AG04449 (cell line): ENCODE measurements at regions not wholly inside any gene's neighbourhood (a gene's known extent, or its start where the extent isn't known, plus 50 kb on each side); places are given as distances from the start of the nearest gene placed in this dataset.

Experiments
- CTCF ChIA-PET: fragments of 350-600 bp; formaldehyde crosslinking; extraction: SDS; loops from one replicate; lab custom pipeline; 2021; ENCODE audit warnings: antibody characterized with exemption; lab: Yijun Ruan, JAX
- POLR2A ChIA-PET: fragments of 400-600, 350-600 bp; formaldehyde crosslinking; extraction: SDS; loops from one replicate; lab custom pipeline; 2020; ENCODE audit warnings: antibody characterized with exemption, inconsistent platforms; lab: Yijun Ruan, JAX
- DNase-seq: peaks from one replicate; pipeline ENCODE4 v3.0.0-alpha.2; 2010; ENCODE audit warnings: low read depth, low spot score
- H3K4me3 ChIP-seq: 2 replicates; pipeline ENCODE4 v1.5.1; 2011; ENCODE audit warnings: low read depth, mild to moderate bottlenecking, control low read depth, low read length
- TF ChIP-seq, protein P1 (sequence below): IDR thresholded peaks from one replicate; pipeline ENCODE4 v1.5.1; 2011; ENCODE audit warnings: mild to moderate bottlenecking, moderate library complexity, low read length, control low read depth, inconsistent platforms; ENCODE audit not compliant: insufficient read depth; ENCODE audit errors: missing control alignments

DNA sequence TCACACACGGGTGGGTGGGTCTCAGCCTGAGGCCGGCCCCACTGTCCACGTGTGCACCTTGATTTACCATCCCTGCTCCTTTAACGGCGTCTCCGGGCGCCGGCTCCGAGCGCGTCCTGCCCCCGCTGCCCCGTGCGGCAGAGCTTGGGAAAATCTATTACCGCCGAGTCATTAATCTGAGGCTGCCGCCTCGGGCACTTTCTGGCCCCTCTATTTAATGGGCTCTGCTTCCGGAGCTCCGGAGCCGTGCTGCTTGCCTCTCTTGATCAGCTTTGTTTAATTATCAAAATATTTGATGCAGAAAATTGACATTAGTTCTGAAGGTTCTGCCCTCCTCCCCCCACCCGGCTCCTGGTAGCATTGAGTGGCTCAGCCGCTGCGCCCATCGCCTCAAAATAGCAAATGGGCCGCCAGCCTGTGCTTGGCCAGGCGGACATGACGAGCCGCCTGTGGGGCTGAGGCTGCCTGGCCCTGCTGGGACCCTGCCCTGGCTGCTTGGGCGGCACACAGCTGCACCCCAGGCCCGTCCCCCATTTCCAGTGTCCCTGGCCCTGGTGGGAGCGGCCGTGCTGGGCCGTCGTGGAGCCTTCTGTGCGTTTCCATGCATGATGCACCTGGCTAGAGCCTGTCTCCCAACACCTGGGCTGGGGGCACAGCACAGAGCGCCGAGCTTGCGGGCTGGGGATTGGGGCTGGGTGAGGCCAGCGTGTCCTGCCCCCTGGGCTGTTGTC is 81.6 kb upstream of the TTC34 start:
- ChIA-PET CTCF (no interaction called here), POLR2A (no interaction called here)
- TF ChIP-seq, protein P1, sequence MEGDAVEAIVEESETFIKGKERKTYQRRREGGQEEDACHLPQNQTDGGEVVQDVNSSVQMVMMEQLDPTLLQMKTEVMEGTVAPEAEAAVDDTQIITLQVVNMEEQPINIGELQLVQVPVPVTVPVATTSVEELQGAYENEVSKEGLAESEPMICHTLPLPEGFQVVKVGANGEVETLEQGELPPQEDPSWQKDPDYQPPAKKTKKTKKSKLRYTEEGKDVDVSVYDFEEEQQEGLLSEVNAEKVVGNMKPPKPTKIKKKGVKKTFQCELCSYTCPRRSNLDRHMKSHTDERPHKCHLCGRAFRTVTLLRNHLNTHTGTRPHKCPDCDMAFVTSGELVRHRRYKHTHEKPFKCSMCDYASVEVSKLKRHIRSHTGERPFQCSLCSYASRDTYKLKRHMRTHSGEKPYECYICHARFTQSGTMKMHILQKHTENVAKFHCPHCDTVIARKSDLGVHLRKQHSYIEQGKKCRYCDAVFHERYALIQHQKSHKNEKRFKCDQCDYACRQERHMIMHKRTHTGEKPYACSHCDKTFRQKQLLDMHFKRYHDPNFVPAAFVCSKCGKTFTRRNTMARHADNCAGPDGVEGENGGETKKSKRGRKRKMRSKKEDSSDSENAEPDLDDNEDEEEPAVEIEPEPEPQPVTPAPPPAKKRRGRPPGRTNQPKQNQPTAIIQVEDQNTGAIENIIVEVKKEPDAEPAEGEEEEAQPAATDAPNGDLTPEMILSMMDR: no peak
- DNase-seq: no peak
- no peak overlapping the region for H3K4me3 ChIP-seq

DNA sequence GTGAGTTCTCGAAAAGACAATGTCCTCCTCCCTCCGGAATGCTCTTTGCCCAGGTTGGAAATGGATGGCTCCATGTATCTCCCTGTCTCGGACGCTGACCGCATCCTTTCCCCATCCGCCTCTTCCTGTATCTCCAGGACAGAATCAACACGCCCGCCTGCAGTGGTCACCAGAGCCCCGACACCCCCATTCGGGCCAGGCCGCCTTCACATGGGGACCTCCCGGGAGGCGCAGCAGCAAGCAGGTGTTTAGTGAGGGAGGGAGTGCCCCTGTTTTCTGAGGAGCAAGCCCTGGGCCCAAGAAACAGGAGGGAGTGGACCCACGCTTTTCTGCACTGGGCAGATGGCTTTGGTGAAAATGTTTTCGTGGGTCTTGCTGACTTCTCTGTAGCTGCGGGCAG is 83.5 kb upstream of the TTC34 start:
- ChIA-PET CTCF (no interaction called here), POLR2A (no interaction called here)
- no peak for DNase-seq
- TF ChIP-seq, protein P1: no peak
- H3K4me3 ChIP-seq: no peak overlapping the region

DNA sequence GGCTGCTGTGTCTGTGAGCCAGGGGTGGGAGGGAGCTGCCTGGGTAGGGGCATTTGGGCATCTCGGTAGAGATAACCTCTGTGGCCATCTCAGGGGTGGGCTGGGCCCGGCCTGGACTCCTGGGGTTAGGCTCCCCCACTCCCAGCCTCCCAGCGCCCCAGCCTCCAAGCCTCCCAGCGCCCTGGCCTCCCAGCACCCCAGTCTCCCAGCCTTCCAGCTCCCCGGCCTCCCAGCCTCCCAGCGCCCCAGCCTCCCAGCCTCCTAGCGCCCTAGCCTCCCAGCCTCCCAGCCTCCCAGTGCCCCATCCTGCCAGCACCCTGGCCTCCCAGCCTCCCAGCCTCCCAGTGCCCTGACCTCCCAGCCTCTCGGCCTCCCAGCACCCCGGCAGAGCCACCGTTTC is 85.1 kb upstream of the TTC34 start:
- H3K4me3 ChIP-seq: no peak overlapping the region
- no peak for DNase-seq
- TF ChIP-seq, protein P1: no peak
- ChIA-PET POLR2A (no interaction called here), CTCF (no interaction called here)

DNA sequence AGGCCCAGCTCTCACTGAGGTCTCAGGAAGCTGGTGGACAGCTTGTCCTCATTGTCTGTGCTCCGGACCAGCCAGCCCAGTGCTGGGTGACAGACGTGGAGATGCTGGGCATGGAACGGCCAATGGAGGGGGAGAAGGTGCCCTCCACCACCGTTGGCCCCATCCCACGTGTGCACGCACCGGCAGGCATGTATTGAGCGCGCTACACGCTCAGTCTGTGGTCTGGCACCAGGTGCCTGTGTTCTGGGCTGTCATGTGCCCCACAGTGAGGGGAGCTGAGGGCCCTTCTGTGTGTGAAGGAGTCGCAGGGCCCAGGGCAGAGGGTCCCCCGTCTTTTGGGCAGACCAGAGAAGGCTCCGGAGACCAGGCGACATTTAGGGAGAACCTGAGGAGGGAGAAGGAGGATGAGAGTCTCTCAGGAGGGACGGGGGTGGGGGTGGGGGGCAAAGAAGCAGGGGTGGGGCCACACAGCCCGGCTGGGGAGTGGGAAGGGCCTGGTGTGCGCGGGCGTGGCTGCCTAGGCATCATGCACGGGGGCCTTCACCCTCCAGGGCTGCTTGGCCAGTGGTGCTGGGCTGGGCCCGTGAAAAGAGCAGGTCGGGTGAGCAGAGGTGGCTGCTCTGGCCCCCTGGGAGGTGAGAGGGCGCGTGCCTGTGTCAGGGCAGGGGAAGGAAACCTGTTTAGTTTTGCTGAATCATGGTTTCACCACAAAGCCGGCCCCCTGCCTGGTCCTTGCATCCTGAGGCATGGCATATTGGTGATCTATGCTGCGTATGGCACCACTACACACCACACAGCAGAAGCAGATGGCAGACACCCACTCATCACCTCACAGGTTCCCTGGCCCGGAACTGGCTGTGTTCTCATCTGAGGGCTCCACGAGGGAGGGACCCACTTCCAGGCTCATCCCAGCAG is 86.7 kb upstream of the TTC34 start:
- CTCF ChIA-PET: no interaction called here
- DNase-seq: no peak
- POLR2A ChIA-PET: no interaction called here

DNA sequence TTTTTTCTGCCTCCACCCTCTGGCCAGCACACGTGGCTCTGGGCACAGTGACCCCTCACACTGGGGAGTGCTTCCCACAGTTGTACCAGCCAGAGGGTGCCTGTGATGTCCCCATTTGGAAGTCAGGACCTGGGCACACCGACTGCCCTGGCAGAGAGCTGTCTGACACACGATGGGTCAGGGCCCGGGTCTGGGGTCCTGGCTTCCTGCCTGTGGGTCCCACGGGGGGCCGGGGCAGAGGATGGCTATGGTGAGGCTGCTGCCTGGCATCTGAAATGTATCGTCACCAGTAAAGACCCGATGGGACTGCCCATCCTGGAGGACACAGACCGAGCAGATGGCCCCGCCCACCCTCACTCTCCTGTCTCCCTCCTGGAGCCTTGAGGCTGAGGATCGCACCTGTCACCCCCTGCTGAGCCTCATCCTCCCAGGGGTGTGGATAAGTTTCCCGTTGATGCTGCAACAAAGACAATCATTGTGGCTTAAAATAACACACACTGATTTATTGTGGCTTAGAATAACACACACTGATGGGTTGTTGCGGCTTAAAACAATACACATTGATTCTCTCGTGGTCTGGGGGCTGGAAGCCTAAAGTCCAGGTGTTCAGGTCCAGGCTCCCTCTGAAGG is 88.8 kb upstream of the TTC34 start:
- no peak for DNase-seq

More for the DNA sequence above, 86.7 kb upstream of the TTC34 start:
- no peak overlapping the region for H3K4me3 ChIP-seq
- TF ChIP-seq, protein P1: no peak

More for the DNA sequence above, 88.8 kb upstream of the TTC34 start:
- TF ChIP-seq, protein P1: no peak
- POLR2A ChIA-PET: no interaction called here
- CTCF ChIA-PET: no interaction called here
- no peak overlapping the region for H3K4me3 ChIP-seq
